ENCODE measurements at regions not wholly inside any gene's neighbourhood (a gene's known extent, or its start where the extent isn't known, plus 50 kb on each side); places are given as distances from the start of the nearest gene placed in this dataset.

- TF ChIP-seq RAD21 (IDR thresholded peaks at IDR 0.05; ENCODE audit: low read depth) (peak; percentile 62; the same call in 1 of the 2 replicates), NFIC (IDR thresholded peaks at IDR 0.05) (no peak)
These were observed 146.5 kb downstream of the ASB1 start for GRCh38 chr2:238573065-238573778.

- TF ChIP-seq EGR1 (IDR thresholded peaks at IDR 0.05) (no peak), CREB1 (IDR thresholded peaks at IDR 0.05; ENCODE audit: low read depth) (no peak)
These were observed 147.2 kb downstream of the ASB1 start for GRCh38 chr2:238573916-238574315.

GRCh38 chr2:238574490-238575271, 148.0 kb downstream of the ASB1 start:
- TF ChIP-seq FOXM1 (IDR thresholded peaks at IDR 0.05; ENCODE audit: borderline replicate concordance, low read depth) (no peak), YY1 (IDR thresholded peaks at IDR 0.05; ENCODE audit: low read depth) (no peak), CREB1 (IDR thresholded peaks at IDR 0.05; ENCODE audit: low read depth) (no peak)

GRCh38 chr2:238576674-238577073, 149.9 kb downstream of the ASB1 start:
- TF ChIP-seq EP300 (IDR thresholded peaks at IDR 0.05; ENCODE audit: borderline replicate concordance) (no peak), USF1 (IDR thresholded peaks at IDR 0.05) (no peak), EGR1 (IDR thresholded peaks at IDR 0.05) (no peak), RAD21 (IDR thresholded peaks at IDR 0.05; ENCODE audit: low read depth) (no peak), MAX (IDR thresholded peaks at IDR 0.05) (no peak), CEBPB (IDR thresholded peaks at IDR 0.05) (no peak), ZBTB7A (IDR thresholded peaks at IDR 0.05; ENCODE audit: low read depth) (no peak), CREB1 (IDR thresholded peaks at IDR 0.05; ENCODE audit: low read depth) (no peak), YY1 (IDR thresholded peaks at IDR 0.05; ENCODE audit: low read depth) (no peak), TAF1 (IDR thresholded peaks at IDR 0.05; ENCODE audit: low read depth) (no peak), TCF12 (IDR thresholded peaks at IDR 0.05; ENCODE audit: low read depth) (no peak)

- TF ChIP-seq TEAD4 (IDR thresholded peaks at IDR 0.05) (no peak), USF1 (IDR thresholded peaks at IDR 0.05) (no peak), MAX (IDR thresholded peaks at IDR 0.05) (no peak), RAD21 (IDR thresholded peaks at IDR 0.05; ENCODE audit: low read depth) (no peak)
These were observed 151.5 kb downstream of the ASB1 start for GRCh38 chr2:238578256-238578655.

- TF ChIP-seq USF1 (IDR thresholded peaks at IDR 0.05) (no peak), ZBTB7A (IDR thresholded peaks at IDR 0.05; ENCODE audit: low read depth) (no peak), RAD21 (IDR thresholded peaks at IDR 0.05; ENCODE audit: low read depth) (no peak), NFIC (IDR thresholded peaks at IDR 0.05) (no peak), MAX (IDR thresholded peaks at IDR 0.05) (no peak), CREB1 (IDR thresholded peaks at IDR 0.05; ENCODE audit: low read depth) (no peak)
These were observed 153.8 kb downstream of the ASB1 start for GRCh38 chr2:238580486-238580885.

GRCh38 chr2:238581126-238581525, 154.4 kb downstream of the ASB1 start:
- no peak for TF ChIP-seq TAF1 (IDR thresholded peaks at IDR 0.05; ENCODE audit: low read depth)
- no peak for TF ChIP-seq FOXM1 (IDR thresholded peaks at IDR 0.05; ENCODE audit: borderline replicate concordance, low read depth)
- TF ChIP-seq ZBTB7A (IDR thresholded peaks at IDR 0.05; ENCODE audit: low read depth), result no peak
- no peak for TF ChIP-seq CREB1 (IDR thresholded peaks at IDR 0.05; ENCODE audit: low read depth)
- no peak for TF ChIP-seq NFIC (IDR thresholded peaks at IDR 0.05)
- no peak for TF ChIP-seq EGR1 (IDR thresholded peaks at IDR 0.05)
- no peak for TF ChIP-seq REST (IDR thresholded peaks at IDR 0.05; ENCODE audit: low read depth)
- no peak for TF ChIP-seq EP300 (IDR thresholded peaks at IDR 0.05; ENCODE audit: borderline replicate concordance)
- TF ChIP-seq CEBPB (IDR thresholded peaks at IDR 0.05), result no peak
- TF ChIP-seq RAD21 (IDR thresholded peaks at IDR 0.05; ENCODE audit: low read depth), result no peak
- TF ChIP-seq TEAD4 (IDR thresholded peaks at IDR 0.05), result no peak
- TF ChIP-seq USF1 (IDR thresholded peaks at IDR 0.05), result no peak
- TF ChIP-seq YY1 (IDR thresholded peaks at IDR 0.05; ENCODE audit: low read depth), result no peak
- no peak for TF ChIP-seq TCF12 (IDR thresholded peaks at IDR 0.05; ENCODE audit: low read depth)
- no peak for TF ChIP-seq MAX (IDR thresholded peaks at IDR 0.05)

All from Ishikawa (cell line).